Activated CD4-positive, alpha-beta T cell treated with anti-CD3 and anti-CD28 coated beads, Interleukin-2, Interleukin-4, amounts not matched to agents 100 ng/mL and 50 ng/mL, durations not matched to agents 16 hours and 8 hours (primary cell): ENCODE measurements at regions not wholly inside any gene's neighbourhood (a gene's known extent, or its start where the extent isn't known, plus 50 kb on each side); places are given as distances from the start of the nearest gene placed in this dataset.

Source experiments
- DNase-seq: peaks from one replicate; pipeline ENCODE4 v3.0.0-alpha.2; 2020; ENCODE audit warnings: low spot score

GRCh38 chr17:36816214-36816906, 120.9 kb upstream of the LHX1 start:
- no peak for DNase-seq

GRCh38 chr17:36816907-36817288, 120.4 kb upstream of the LHX1 start:
- no peak for DNase-seq

- no peak for DNase-seq
These were observed 119.7 kb upstream of the LHX1 start for GRCh38 chr17:36817483-36818048.

- DNase-seq, result no peak
These were observed 119.0 kb upstream of the LHX1 start for GRCh38 chr17:36818134-36818825.

- no peak for DNase-seq
These were observed 113.2 kb upstream of the LHX1 start for GRCh38 chr17:36823850-36824677.

- DNase-seq, result no peak
These were observed 112.6 kb upstream of the LHX1 start for GRCh38 chr17:36824678-36825101.

- no peak for DNase-seq
These were observed 112.2 kb upstream of the LHX1 start for GRCh38 chr17:36825113-36825512.

- DNase-seq, result no peak
These were observed 111.8 kb upstream of the LHX1 start for GRCh38 chr17:36825521-36825920.

GRCh38 chr17:36825951-36826350, 111.3 kb upstream of the LHX1 start:
- DNase-seq, result no peak

GRCh38 chr17:36827081-36827480, 110.2 kb upstream of the LHX1 start:
- no peak for DNase-seq

- no peak for DNase-seq
These were observed 107.6 kb upstream of the LHX1 start for GRCh38 chr17:36829676-36830075.

GRCh38 chr17:36833279-36833678, 104.0 kb upstream of the LHX1 start:
- DNase-seq, result no peak

GRCh38 chr17:36835036-36835435, 102.2 kb upstream of the LHX1 start:
- DNase-seq, result no peak

- no peak for DNase-seq
These were observed 99.9 kb upstream of the LHX1 start for GRCh38 chr17:36837195-36837938.

GRCh38 chr17:36837939-36838272, 99.4 kb upstream of the LHX1 start:
- DNase-seq, result no peak

- no peak for DNase-seq
These were observed 98.0 kb upstream of the LHX1 start for GRCh38 chr17:36839256-36839655.

- no peak for DNase-seq
These were observed 96.5 kb upstream of the LHX1 start for GRCh38 chr17:36840796-36841195.

GRCh38 chr17:36842231-36842819, 95.0 kb upstream of the LHX1 start:
- no peak for DNase-seq

- no peak for DNase-seq
These were observed 94.2 kb upstream of the LHX1 start for GRCh38 chr17:36842963-36843558.

GRCh38 chr17:36844013-36844412, 93.3 kb upstream of the LHX1 start:
- no peak for DNase-seq

- no peak for DNase-seq
These were observed 92.7 kb upstream of the LHX1 start for GRCh38 chr17:36844601-36845000.
